ENCODE measurements at regions not wholly inside any gene's neighbourhood (a gene's known extent, or its start where the extent isn't known, plus 50 kb on each side); places are given as distances from the start of the nearest gene placed in this dataset.

- DNase-seq: no peak
These were observed 118.8 kb upstream of the ZNF217 start for GRCh38 chr20:53712212-53712977.

- DNase-seq: no peak
These were observed 117.9 kb upstream of the ZNF217 start for GRCh38 chr20:53711333-53712211.

GRCh38 chr20:53708129-53708968 is 114.7 kb upstream of the ZNF217 start:
- no peak for DNase-seq

DNA sequence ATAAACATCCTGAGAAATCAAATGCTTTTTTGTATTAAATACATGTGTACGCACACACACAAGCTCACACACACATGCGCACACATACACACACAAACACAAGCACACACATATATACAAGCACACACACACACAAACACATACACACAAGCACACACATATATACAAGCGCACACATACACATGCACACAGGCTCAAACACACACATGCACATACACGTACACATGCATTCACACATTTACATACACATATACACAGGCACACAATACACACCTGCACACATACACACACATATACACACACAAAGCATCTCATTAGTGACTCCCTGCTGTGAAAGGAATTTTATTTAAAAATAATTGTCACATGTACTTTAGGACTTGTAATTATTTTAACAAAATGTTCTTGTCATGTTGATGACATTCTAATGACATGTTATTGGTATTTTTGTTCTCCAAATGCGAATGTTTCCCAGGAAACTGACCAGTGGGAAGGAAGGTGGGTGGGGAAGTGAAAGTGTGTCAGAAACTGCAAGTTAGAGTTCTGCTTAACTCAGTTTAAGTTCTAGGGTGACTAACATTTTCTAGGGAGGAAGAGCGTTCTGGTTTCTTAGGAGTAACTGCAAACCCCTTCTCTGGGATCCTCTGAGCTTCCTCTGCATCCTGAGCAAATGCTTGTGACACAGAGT is 113.9 kb upstream of the ZNF217 start:
- DNase-seq: no peak

DNA sequence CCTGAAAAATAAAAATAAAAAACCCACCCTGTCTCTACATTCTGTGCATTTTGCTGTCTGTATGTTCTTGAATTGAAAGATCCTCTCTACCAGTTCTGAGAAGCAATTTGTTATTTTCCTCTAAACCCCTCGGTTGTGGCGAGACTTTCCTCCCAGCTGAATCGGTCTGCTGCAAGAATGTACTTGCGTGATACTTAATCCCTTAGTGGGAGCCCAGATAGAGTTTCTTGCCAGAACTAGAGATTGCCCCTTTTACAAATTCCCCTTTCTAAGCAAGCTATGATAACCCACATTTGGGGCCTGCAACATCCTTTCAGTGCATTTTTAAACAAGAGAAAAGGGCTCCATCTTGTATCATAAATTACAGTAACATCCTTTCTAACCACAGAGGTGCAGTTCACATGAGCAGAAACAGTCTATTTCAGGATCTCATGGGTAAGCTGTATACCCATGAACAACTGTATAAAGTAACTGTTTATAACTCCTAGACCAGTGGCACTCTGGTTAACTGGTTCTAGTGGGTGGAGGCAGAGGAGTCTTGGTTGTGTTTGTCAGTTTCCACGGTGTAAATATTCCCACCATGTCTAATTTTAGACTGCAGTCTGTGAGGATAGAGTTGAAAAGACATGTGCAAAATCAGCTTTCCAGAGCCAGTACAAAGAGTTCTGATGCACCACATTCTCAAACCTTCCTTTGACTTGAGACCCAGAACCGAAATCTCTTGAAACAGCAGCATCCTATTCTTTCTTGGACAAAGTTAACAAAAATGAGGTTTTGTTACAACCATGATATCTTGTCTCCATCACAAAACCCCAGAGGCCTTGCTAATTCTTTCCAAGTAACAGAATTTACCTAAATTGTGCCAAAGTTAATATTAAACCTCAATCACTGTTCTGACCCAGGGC is 113.1 kb upstream of the ZNF217 start:
- no peak for DNase-seq

- no peak for DNase-seq
These were observed 112.4 kb upstream of the ZNF217 start for GRCh38 chr20:53706008-53706465.

DNA sequence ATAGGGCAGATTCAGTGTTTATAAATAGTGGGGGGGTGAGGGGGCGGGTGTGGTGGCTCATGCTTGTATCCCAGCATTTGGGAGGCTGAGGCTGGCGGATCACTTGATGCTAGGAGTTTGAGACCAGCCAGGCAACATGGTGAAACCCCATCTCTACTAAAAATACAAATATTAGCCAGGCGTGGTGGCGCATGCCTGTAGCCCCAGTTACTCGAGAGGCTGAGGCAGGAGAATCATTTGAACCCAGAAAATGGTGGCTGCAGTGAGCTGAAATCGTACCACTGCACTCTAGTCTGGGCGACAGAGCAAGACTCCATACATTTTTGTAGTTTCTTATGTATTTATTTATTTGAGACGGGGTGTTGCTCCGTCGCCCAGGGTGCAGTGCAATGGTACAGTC is 109.0 kb upstream of the ZNF217 start:
- no peak for DNase-seq

DNA sequence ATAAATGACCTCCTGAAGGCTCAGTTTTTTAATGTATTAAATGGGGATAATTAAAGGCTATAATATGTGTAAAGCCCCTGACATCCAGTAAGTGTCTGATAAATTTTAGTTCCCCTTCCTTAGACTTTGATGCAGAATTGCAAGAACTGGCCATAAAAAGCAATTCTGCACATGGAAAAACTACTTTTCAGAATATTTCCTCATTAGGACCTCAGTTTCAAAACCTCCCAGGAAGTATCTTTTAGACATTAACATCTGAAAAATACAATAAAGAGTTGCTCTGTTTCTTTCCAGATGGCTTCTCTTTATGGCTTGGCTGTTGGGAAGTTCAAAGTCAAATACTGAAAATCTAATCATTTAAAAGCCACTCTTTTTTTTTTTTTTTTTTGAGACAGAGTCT is 106.3 kb upstream of the ZNF217 start:
- DNase-seq: no peak

DNA sequence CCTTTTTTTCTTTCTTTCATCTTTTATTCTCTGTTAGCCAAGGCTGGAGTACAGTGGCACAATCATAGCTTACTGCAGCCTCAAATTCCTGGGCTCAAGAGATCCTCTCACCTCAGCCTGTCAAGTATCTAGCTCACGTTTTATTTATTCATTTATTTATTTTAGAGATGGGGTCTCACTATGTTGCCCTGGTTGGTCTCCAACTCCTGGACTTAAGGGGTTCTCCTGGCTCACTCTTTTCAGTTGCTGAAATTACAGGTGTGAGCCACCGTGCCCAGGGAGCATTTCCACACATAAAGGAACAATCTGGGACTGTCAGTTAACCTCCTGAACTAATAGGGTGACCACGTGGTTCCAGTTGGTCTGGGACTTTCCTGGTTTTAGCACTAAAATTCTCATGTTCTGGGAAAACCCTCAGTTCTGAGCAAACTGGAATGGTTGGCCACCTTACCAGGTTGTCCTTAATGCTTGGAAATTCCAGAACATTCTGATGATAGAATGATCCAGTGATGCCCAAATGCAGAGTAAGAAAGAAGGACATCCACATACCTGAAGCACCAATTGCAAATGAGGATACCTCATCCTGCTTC is 105.5 kb upstream of the ZNF217 start:
- DNase-seq: no peak

- no peak for DNase-seq
These were observed 104.8 kb upstream of the ZNF217 start for GRCh38 chr20:53698371-53698978.

DNA sequence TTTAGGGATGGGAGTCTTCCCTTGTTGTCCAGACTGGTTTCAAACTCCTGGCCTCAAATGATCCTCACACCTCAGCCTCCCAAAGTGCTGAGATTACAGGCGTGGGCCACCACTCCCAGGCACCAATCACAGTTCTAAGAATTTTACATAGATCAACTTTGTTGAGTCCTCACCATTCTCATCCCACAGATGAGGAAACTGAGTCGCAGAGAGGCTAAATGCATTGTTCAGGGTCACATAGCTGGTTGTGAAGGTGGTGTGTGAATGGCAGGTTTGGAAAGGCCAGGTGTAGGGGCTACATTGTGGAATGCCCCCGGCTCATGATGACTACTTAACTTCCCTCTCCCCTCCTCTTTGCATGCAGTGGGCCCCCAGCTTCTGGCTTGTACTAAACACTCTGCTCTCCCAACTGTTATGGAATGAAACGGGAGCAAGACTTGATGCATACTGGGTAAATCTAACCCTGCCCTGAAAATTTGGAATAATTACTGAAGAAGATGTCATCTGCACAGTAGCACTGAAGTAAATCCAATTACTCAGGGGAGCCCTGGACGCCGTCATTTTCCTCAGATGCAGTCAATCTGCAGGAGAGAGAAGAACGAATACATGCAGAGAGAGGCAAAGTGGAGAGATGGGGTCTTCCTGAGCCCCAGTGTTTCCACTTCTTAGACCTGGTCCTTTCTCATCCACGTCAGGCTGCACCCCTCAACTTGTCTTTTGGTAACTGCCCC is 102.3 kb upstream of the ZNF217 start:
- DNase-seq: no peak

DNA sequence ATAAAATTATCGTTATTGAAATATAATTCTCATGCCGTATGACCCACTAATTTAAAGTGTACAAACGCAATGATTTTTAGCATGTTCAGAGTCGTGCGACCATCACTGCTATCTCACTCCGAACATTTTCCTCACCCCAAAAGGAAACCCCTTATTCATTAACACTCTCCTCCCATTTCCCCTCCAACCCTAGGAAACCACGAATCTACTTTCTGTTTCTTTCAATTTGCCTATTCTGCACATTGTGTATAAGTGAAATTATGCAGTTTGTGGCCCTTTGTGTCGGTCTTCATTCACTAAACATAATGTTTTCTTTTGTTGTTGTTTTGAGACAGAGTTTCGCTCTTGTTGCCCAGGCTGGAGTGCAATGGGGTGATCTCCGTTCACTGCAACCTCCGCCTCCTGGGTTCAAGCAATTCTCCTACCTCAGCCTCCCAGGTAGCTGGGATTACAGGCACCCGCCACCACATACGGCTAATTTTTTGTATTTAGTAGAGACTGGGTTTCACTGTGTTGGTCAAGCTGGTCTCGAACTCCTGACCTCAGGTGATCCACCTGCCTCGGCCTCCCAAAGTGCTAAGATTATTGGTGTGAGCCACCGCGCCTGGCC is 99.7 kb upstream of the ZNF217 start:
- DNase-seq: no peak

DNA sequence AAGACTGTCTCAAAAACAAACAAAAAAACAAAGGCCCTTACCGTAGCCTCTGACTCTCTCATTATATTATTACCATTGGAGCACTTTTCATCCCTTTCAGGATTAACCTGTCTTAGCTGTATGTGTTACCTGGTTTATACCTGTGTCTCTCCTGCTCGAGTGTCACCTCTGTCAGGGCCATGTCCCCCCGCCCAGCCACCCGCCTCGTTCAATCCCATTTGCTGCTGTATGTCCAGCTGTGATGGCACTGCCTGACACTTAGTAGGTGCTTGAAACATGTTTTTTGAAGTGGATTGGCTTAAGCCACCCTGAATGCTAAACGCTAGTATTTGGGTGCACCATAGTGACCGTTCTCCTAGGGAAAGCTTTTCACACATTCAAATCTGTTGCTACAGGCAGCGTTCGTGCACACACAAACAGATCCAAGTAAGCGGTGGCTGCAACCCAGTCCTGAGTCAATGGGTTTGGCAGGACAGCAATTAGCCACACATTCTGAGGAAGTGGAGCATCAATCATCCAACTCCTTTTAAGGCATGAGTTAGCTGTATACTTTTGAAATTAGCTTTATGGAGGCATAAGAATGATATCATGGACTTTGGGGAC is 98.9 kb upstream of the ZNF217 start:
- no peak for DNase-seq

GRCh38 chr20:53691811-53692192 is 98.2 kb upstream of the ZNF217 start:
- no peak for DNase-seq

DNA sequence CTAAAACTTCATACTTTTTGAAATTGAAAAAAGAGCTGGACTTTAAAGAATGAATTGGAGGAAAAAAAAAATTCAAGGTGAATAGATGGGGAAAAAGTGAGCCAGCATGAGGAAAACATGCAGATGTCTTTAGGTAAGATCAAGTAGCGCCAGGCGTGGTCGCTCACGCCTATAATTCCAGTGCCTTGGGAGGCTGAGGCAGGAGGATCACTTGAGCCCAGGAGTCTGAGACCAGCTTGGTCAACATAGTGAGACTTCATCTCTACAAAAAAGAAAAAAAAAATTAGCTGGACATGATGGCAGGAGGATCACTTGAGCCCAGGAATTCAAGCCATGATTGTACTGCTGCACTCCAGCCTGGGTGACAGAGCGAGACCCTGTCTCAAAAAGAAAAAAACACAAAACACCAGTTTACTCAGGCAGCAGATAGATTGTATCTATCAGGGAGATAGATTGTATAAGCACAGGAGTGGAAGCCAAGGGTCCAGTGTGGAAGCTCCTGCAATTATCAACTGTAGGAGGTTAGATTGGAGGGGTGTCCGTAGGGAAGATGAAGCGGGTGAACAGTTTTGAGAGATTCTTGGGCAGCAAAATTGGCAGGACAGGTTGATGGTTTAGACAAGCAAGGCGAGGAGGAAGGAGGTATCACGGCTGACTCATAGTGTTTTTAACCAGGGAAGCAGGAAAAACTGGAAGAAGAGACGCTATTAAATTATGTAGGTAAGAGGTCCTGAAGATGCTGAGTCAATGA is 97.6 kb upstream of the ZNF217 start:
- no peak for DNase-seq

DNA sequence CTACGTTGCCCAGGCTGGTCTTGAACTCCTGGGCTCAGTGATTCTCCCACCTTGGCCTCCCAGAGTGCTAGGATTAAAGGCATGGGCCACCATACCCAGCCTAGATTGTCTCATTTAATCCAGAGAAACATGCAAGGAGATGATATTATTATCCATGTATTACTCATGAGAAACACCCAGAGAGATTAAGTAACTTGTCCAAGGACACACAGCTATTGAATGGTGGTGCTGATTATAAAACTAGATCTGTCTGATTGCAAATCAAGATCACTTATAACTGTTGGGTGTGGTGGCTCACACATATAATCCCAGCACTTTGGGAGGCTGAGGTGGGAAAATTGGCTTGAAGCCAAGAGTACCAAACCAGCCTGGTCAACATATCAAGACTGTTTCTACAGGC is 94.4 kb upstream of the ZNF217 start:
- no peak for DNase-seq

- DNase-seq: no peak
These were observed 91.5 kb upstream of the ZNF217 start for GRCh38 chr20:53685070-53685595.

DNA sequence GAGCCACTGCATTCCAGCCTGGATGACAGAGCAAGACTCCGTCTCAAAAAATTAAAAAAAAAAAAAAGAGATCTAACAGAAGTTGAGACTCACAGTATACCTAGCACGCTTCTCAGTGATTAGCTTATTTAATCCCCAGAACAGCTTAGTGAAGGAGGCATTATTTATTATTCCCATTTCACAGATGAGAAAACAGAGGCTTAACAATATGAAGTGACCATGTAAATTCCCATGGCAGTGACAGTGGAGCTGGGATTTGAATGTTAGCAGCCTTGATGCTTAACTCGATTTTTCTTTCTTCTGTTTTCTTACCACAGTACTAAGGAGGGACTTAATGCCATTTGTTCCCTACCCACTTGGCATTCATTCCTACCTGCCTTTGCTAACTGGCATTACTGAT is 89.9 kb upstream of the ZNF217 start:
- no peak for DNase-seq
